K562 (cell line): ENCODE measurements at regions not wholly inside any gene's neighbourhood (a gene's known extent, or its start where the extent isn't known, plus 50 kb on each side); places are given as distances from the start of the nearest gene placed in this dataset.

Experiments used
- CAMTA2 ChIP-seq: fragments of 250-450 bp; sonication (Bioruptor Pico); conservative IDR thresholded peaks from 2 replicates; pipeline ENCODE4 v1.5.1; 2022
- FOXM1 ChIP-seq, 2 experiments: fragments of 450-650 bp in 1 of 2; sonication (generic) in 1 of 2; formaldehyde crosslinking in 1 of 2; IDR thresholded peaks; 2 replicates each; pipeline versions ENCODE4 v1.6.1 to v1.9.0; 2017 to 2022; ENCODE audit warnings: low read depth in 2 of 2, mild to moderate bottlenecking in 2 of 2, missing genetic modification reagents in 1 of 2, moderate library complexity in 1 of 2
- GATA2 ChIP-seq: sonication (generic); formaldehyde crosslinking; IDR thresholded peaks from 2 replicates; pipeline ENCODE4 v1.4.0; 2020; ENCODE audit warnings: mild to moderate bottlenecking, missing genetic modification reagents
- POLR2A ChIP-seq: fragments of 450-650 bp; conservative IDR thresholded peaks from 2 replicates; pipeline ENCODE4 v1.6.1; 2016
- POLR2AphosphoS5 ChIP-seq: IDR thresholded peaks from 2 replicates; pipeline ENCODE4 v1.6.1; 2011; ENCODE audit warnings: mild to moderate bottlenecking, low read depth, low read length, moderate library complexity; ENCODE audit not compliant: control insufficient read depth, insufficient read depth
- RBBP5 ChIP-seq: fragments of 200-600 bp; sonication (generic); IDR thresholded peaks from 2 replicates; pipeline ENCODE4 v1.6.1; 2012; ENCODE audit warnings: borderline replicate concordance, mild to moderate bottlenecking, low read length, control low read depth, inconsistent platforms; ENCODE audit not compliant: insufficient read depth, poor library complexity, severe bottlenecking
- SMARCA4 ChIP-seq: fragments of 450-650 bp; IDR thresholded peaks from 2 replicates; pipeline ENCODE4 v1.6.1; 2016
- STAT5B ChIP-seq: fragments of 250-450 bp; sonication (Bioruptor Pico); IDR thresholded peaks from 2 replicates; pipeline ENCODE4 v1.8.0; 2021; ENCODE audit warnings: mild to moderate bottlenecking, inconsistent platforms
- TARDBP ChIP-seq: fragments of 450-650 bp; IDR thresholded peaks from 2 replicates; pipeline ENCODE4 v1.6.1; 2016
- ZBTB34 ChIP-seq: fragments of 250-450 bp; sonication (Bioruptor Pico); IDR thresholded peaks from 2 replicates; pipeline ENCODE4 v1.8.0; 2021; ENCODE audit warnings: mild to moderate bottlenecking, moderate library complexity
- ZMIZ1 ChIP-seq, 2 experiments: fragments of 150-350 bp in 1 of 2; IDR thresholded peaks; 2 replicates each; pipeline ENCODE4 v1.6.1; 2012 to 2016; ENCODE audit warnings: low read depth in 2 of 2, low read length in 2 of 2, mild to moderate bottlenecking in 1 of 2, moderate library complexity in 1 of 2
- ZNF232 ChIP-seq: sonication (generic); formaldehyde crosslinking; IDR thresholded peaks from 2 replicates; pipeline ENCODE4 v1.8.0; 2022; ENCODE audit warnings: mild to moderate bottlenecking, missing genetic modification reagents

- no peak for TF ChIP-seq SMARCA4
- TF ChIP-seq CAMTA2 (CRISPR knock-in tag): no peak
- no peak for TF ChIP-seq FOXM1 (IDR thresholded peaks at IDR 0.05; ENCODE audit: low read depth)
- no peak for TF ChIP-seq FOXM1 (CRISPR knock-in tag; IDR thresholded peaks at IDR 0.05; ENCODE audit: low read depth)
- no peak for TF ChIP-seq POLR2A
- no peak for TF ChIP-seq STAT5B
- TF ChIP-seq ZNF232 (CRISPR knock-in tag): no peak
- no peak for TF ChIP-seq ZMIZ1 (IDR thresholded peaks at IDR 0.05; ENCODE audit: low read depth in 2 of 2, low read length in 2 of 2)
- TF ChIP-seq RBBP5: no peak
- TF ChIP-seq POLR2AphosphoS5: no peak
- no peak for TF ChIP-seq TARDBP
- no peak for TF ChIP-seq GATA2
- TF ChIP-seq ZBTB34: no peak
Observed at GRCh38 chr20:39602649-39603048, 640.5 kb downstream of the DHX35 start.
